HEK293 (cell line): ENCODE measurements at regions not wholly inside any gene's neighbourhood (a gene's known extent, or its start where the extent isn't known, plus 50 kb on each side); places are given as distances from the start of the nearest gene placed in this dataset.

Source experiments
- CTCF ChIP-seq: fragments of 450-650 bp; formaldehyde crosslinking; IDR thresholded peaks from 2 replicates; pipeline ENCODE4 v1.5.1; 2016; ENCODE audit warnings: missing biosample characterization, missing genetic modification characterization
- ELK4 ChIP-seq: IDR thresholded peaks from 2 replicates; pipeline ENCODE4 v1.6.1; 2011; ENCODE audit warnings: mild to moderate bottlenecking, low read depth, low read length, borderline replicate concordance
- YY1 ChIP-seq: fragments of 450-650 bp; formaldehyde crosslinking; IDR thresholded peaks from 2 replicates; pipeline ENCODE4 v1.5.1; 2018; ENCODE audit warnings: missing biosample characterization, missing genetic modification characterization
- ZFP3 ChIP-seq: fragments of 450-650 bp; formaldehyde crosslinking; IDR thresholded peaks from 2 replicates; pipeline ENCODE4 v1.5.1; 2016; ENCODE audit warnings: low read depth, missing biosample characterization, missing genetic modification characterization
- ZFP69B ChIP-seq: fragments of 450-650 bp; formaldehyde crosslinking; IDR thresholded peaks from 2 replicates; pipeline ENCODE4 v1.5.1; 2016; ENCODE audit warnings: missing biosample characterization, missing genetic modification characterization
- ZNF112 ChIP-seq: fragments of 450-650 bp; formaldehyde crosslinking; IDR thresholded peaks from 2 replicates; pipeline ENCODE4 v1.5.0; 2017; ENCODE audit warnings: missing biosample characterization, missing genetic modification characterization
- ZNF121 ChIP-seq: fragments of 450-650 bp; formaldehyde crosslinking; IDR thresholded peaks from 2 replicates; pipeline ENCODE4 v1.5.1; 2016; ENCODE audit warnings: missing biosample characterization, missing genetic modification characterization
- ZNF221 ChIP-seq: fragments of 450-650 bp; formaldehyde crosslinking; IDR thresholded peaks from 2 replicates; pipeline ENCODE4 v1.5.1; 2017; ENCODE audit warnings: missing biosample characterization, missing genetic modification characterization, borderline replicate concordance
- ZNF350 ChIP-seq: fragments of 450-650 bp; formaldehyde crosslinking; IDR thresholded peaks from 2 replicates; pipeline ENCODE4 v1.5.0; 2017; ENCODE audit warnings: missing biosample characterization, mild to moderate bottlenecking, missing genetic modification characterization
- ZNF501 ChIP-seq: fragments of 450-650 bp; formaldehyde crosslinking; IDR thresholded peaks from 2 replicates; pipeline ENCODE4 v1.5.1; 2016; ENCODE audit warnings: missing biosample characterization, missing genetic modification characterization
- ZNF792 ChIP-seq: fragments of 450-650 bp; formaldehyde crosslinking; IDR thresholded peaks from 2 replicates; pipeline ENCODE4 v1.5.1; 2016; ENCODE audit warnings: missing biosample characterization, missing genetic modification characterization
- ZNF830 ChIP-seq: fragments of 450-650 bp; IDR thresholded peaks from 2 replicates; pipeline ENCODE4 v1.5.0; 2018; ENCODE audit warnings: missing biosample characterization, missing genetic modification characterization, low read depth, mild to moderate bottlenecking, moderate library complexity

GRCh38 chr1:4044967-4045366, 144.9 kb upstream of the C1orf174 start:
- TF ChIP-seq ZNF792: no peak
- no peak for TF ChIP-seq YY1 (tag by site-specific recombination)
- no peak for TF ChIP-seq CTCF (tag by site-specific recombination)
- TF ChIP-seq ZNF350 (tag by site-specific recombination): no peak
- no peak for TF ChIP-seq ELK4
- no peak for TF ChIP-seq ZNF121 (tag by site-specific recombination)
- no peak for TF ChIP-seq ZNF501 (tag by site-specific recombination)
- TF ChIP-seq ZNF830 (tag by site-specific recombination): no peak
- TF ChIP-seq ZNF221: no peak
- TF ChIP-seq ZFP69B: no peak
- TF ChIP-seq ZFP3 (tag by site-specific recombination): no peak
- no peak for TF ChIP-seq ZNF112 (tag by site-specific recombination)
